Right lobe of liver (tissue), 4 donors: ENCODE measurements at regions not wholly inside any gene's neighbourhood (a gene's known extent, or its start where the extent isn't known, plus 50 kb on each side); places are given as distances from the start of the nearest gene placed in this dataset.

Experiments used
- POLR2A ChIP-seq: fragments of 450-650 bp; IDR thresholded peaks from one replicate; pipeline ENCODE4 v1.6.1; 2017; ENCODE audit warnings: antibody characterized with exemption, mild to moderate bottlenecking
- TF ChIP-seq, protein P1 (sequence below), 4 donors: fragments of 200-600 bp in 3 of 4; fragments of 450-650 bp in 1 of 4; IDR thresholded peaks; one replicate each; pipeline versions ENCODE4 v1.5.1 to v1.8.0; 2016 to 2022; ENCODE audit warnings: antibody characterized with exemption in 4 of 4, mild to moderate bottlenecking in 2 of 4
- donor health status: DM: no; HTN: no; CAD: no.
- donor health status: DM: no; HTN: no; CAD: no.
- donor health status: DM: no; HTN: yes; CAD: no.

DNA sequence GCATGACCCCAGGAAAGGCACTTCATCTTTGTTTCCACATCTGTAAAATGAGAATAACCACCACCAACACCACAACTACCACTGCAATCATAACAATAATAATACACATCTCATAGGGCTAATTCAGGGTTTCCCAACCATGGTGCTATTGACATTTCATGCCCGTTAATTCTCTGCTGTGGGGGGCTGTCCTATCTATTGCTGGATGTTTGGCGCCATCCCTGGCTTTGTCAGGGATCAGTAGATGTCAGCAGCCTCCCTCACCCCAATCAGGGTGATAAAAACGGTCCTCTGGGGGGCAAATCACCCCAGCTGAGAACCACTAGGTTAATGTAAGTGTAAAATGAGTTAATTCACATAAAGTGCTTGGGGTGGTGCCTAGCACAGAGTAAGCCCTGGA, 145.8 kb downstream of the EMX2 start:
- TF ChIP-seq, protein P1, sequence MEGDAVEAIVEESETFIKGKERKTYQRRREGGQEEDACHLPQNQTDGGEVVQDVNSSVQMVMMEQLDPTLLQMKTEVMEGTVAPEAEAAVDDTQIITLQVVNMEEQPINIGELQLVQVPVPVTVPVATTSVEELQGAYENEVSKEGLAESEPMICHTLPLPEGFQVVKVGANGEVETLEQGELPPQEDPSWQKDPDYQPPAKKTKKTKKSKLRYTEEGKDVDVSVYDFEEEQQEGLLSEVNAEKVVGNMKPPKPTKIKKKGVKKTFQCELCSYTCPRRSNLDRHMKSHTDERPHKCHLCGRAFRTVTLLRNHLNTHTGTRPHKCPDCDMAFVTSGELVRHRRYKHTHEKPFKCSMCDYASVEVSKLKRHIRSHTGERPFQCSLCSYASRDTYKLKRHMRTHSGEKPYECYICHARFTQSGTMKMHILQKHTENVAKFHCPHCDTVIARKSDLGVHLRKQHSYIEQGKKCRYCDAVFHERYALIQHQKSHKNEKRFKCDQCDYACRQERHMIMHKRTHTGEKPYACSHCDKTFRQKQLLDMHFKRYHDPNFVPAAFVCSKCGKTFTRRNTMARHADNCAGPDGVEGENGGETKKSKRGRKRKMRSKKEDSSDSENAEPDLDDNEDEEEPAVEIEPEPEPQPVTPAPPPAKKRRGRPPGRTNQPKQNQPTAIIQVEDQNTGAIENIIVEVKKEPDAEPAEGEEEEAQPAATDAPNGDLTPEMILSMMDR (IDR thresholded peaks at IDR 0.05): no peak
- no peak for TF ChIP-seq POLR2A
